Activated T-cell treated with anti-CD3 and anti-CD28 coated beads, Interleukin-2, amount 50 U/mL, for 72 hours (primary cell): ENCODE measurements at regions not wholly inside any gene's neighbourhood (a gene's known extent, or its start where the extent isn't known, plus 50 kb on each side); places are given as distances from the start of the nearest gene placed in this dataset.

ENCODE experiments used
- ATAC-seq, 2 donors: fragments of 150-1000 bp; cut with Tn5 transposase; replicated peaks in 1 of 2; 2 replicates each; pipeline ENCODE4 v1.10.0; 2021; ENCODE audit warnings: moderate library complexity in 2 of 2, mild to moderate bottlenecking in 1 of 2
- DNase-seq, 2 donors: peaks; one replicate each; pipeline ENCODE4 v3.0.0; 2021 to 2022; ENCODE audit warnings: mixed read lengths in 1 of 2
- H3K27ac Mint-ChIP-seq: one replicate; pipeline ENCODE4 v1.8.0; 2022; ENCODE audit warnings: mild to moderate bottlenecking, moderate library complexity, mixed read lengths
- H3K27me3 Mint-ChIP-seq: one replicate; pipeline ENCODE4 v1.8.0; 2022; ENCODE audit warnings: low read depth, mixed read lengths
- H3K36me3 Mint-ChIP-seq, 2 donors: one replicate each; pipeline ENCODE4 v1.8.0; 2022; ENCODE audit warnings: mixed read lengths in 2 of 2, mild to moderate bottlenecking in 1 of 2; ENCODE audit not compliant: insufficient read depth in 2 of 2
- H3K4me1 Mint-ChIP-seq: one replicate; pipeline ENCODE4 v1.8.0; 2022; ENCODE audit warnings: low read depth, mixed read lengths
- H3K4me3 Mint-ChIP-seq, 2 donors: one replicate each; pipeline ENCODE4 v1.8.0; 2022; ENCODE audit warnings: mild to moderate bottlenecking in 2 of 2, mixed read lengths in 2 of 2, moderate library complexity in 2 of 2
- H3K9me3 Mint-ChIP-seq, 2 donors: one replicate each; pipeline ENCODE4 v1.8.0; 2022; ENCODE audit warnings: mixed read lengths in 2 of 2

DNA sequence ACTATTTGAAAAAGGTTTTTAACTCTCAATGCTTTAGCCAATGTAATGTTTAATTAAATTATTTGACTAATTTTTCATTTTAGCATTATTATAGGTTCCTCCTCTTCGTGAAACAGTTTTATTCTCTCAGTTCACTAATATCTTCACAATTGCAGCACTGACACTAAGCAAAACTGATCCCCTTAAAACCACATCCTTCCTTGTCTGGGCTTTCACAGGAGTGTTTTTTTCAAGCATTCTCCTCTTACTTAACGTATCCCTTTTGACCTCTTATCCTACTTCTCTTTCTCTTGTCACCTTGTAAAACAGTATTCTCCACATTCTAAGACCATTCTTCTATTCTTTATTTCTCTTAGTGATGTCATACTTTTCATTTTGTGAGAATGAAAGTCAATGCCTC, 112.8 kb downstream of the DSC3 start:
- no peak overlapping the region for H3K4me3 Mint-ChIP-seq
- DNase-seq = no peak
- ATAC-seq = no peak
- H3K4me1 Mint-ChIP-seq = no peaks in the 10 kb centered on the region
- no peaks in the 10 kb centered on the region for H3K36me3 Mint-ChIP-seq
- no peaks in the 10 kb centered on the region for H3K27me3 Mint-ChIP-seq
- H3K27ac Mint-ChIP-seq = no peak overlapping the region
- peaks cover 1 to 6% of the 10 kb centered on the region in 2 donors for H3K9me3 Mint-ChIP-seq

DNA sequence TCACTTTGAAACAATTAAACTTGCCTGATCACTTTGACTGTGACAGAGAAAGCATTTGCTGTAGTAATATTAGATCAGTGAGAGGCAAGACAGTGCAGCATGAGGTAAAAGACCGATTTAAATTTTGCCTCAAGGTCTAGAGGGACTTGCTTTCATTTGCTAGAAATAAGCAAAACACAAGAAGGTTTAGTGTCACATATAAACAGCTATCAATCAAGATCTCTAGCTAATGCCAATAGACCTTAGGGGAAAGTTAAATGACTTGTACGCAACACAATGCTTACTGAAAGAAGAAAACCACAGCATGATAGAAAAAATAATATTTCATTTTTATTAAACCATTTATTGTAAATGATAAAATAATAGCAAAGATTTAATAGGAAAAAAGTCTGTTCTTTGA, 113.5 kb downstream of the DSC3 start:
- ATAC-seq = no peak
- H3K9me3 Mint-ChIP-seq = peaks cover 7 to 12% of the 10 kb centered on the region in 2 donors

DNA sequence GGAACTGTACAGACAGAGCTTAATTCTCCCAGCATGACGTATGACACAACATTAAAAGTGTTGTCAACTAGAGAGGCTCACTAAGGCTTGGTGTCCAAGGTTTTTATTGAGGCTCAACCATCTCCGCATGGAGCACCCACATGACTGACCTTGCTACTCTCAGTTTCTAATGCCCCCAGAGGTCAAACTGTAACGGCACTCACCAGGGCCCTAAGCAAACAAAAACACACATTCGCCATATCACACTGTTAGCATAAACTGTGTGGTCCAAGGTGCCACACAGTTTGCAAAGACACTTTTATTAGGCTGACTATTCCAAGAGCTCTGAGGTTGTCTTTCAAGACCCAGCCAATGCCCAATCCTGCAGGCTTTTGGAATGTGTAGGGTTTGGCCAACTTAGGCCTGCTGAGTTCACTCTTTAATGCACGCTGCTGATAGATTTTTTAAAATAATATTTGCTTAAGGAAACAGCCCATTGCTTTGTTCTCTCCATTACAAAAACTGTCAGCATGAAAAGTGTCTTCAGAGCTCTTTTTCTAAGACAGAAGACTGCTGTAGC, 114.9 kb downstream of the DSC3 start:
- no peaks in the 10 kb centered on the region for H3K27me3 Mint-ChIP-seq
- no peak for ATAC-seq
- no peak for DNase-seq
- no peak overlapping the region for H3K4me3 Mint-ChIP-seq
- H3K4me1 Mint-ChIP-seq = no peaks in the 10 kb centered on the region
- no peaks in the 10 kb centered on the region for H3K36me3 Mint-ChIP-seq
- no peak overlapping the region for H3K27ac Mint-ChIP-seq
- peaks cover 7 to 12% of the 10 kb centered on the region in 2 donors for H3K9me3 Mint-ChIP-seq

More for the DNA sequence above, 113.5 kb downstream of the DSC3 start:
- Mint-ChIP-seq H3K27me3 (no peaks in the 10 kb centered on the region), H3K4me1 (no peaks in the 10 kb centered on the region), H3K36me3 (no peaks in the 10 kb centered on the region), H3K4me3 (no peak overlapping the region), H3K27ac (no peak overlapping the region)
- no peak for DNase-seq

DNA sequence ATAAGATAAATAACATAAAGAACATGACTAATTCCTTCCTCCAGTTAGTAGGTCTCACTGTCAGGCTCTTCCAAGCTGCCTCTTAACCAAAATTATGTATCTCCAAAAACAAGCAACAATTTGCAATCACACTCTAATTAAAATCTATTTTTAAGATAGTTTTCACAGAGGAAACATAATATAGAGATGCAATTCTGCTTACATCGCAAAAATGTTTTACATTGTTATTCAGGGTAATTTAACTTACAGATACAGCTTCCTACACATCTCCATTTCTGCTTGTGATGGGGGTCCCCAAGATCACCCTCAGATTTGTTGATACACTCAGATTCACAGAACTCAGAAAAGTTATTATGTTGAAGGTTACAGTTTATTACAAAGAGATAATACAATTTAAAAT, 115.5 kb downstream of the DSC3 start:
- Mint-ChIP-seq H3K27ac (no peak overlapping the region), H3K4me1 (no peaks in the 10 kb centered on the region), H3K36me3 (no peaks in the 10 kb centered on the region), H3K9me3 (peaks cover 7 to 12% of the 10 kb centered on the region in 2 donors), H3K27me3 (no peaks in the 10 kb centered on the region), H3K4me3 (no peak overlapping the region)
- ATAC-seq (no peak), DNase-seq (no peak)

DNA sequence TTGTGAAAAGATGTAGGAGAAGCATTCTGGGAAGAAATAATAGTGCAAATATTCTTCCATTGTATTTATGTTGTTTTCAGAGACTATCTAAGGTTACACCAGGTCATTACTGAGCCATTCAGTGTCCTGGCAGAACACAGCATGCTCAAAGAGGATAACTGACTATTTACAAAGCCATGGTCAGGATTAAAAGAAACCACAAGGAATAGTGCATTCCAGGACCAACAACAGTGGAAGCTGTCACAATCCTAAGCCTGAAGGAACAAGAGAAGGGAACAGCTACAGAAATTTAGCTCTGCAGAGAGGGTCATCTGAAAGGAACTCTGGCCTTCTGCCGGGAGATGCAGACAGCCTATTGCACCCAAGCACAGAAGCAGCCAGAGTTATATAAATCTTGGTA, 116.7 kb downstream of the DSC3 start:
- Mint-ChIP-seq H3K36me3 (no peaks in the 10 kb centered on the region), H3K27me3 (no peaks in the 10 kb centered on the region), H3K4me3 (no peak overlapping the region), H3K9me3 (peaks cover 8 to 10% of the 10 kb centered on the region in 2 donors), H3K27ac (no peak overlapping the region), H3K4me1 (no peaks in the 10 kb centered on the region)
- DNase-seq = no peak
- no peak for ATAC-seq

DNA sequence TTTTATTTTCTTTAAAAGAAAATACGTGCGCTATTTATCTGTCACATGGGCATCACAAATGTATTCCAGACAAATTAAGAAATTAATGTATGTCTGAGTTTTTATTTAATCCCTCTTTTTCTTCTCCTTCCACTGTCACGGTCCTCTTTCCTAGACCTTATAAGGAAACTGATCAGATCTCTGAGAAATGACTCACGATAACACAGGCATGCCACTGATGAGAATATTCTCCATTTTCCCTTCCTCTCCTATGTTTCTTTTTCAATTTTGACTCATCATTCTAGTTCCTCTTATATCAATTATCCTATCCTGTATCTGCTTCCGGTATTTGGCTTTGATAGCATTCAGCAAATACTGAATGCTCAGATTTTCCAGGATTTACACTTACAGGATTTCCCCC, 121.8 kb downstream of the DSC3 start:
- no peak overlapping the region for H3K4me3 Mint-ChIP-seq
- no peaks in the 10 kb centered on the region for H3K27me3 Mint-ChIP-seq
- DNase-seq (no peak), ATAC-seq (no peak)
- H3K9me3 Mint-ChIP-seq = peaks cover 8% of the 10 kb centered on the region in 2 donors
- no peaks in the 10 kb centered on the region for H3K4me1 Mint-ChIP-seq
- no peaks in the 10 kb centered on the region for H3K36me3 Mint-ChIP-seq
- no peak overlapping the region for H3K27ac Mint-ChIP-seq

DNA sequence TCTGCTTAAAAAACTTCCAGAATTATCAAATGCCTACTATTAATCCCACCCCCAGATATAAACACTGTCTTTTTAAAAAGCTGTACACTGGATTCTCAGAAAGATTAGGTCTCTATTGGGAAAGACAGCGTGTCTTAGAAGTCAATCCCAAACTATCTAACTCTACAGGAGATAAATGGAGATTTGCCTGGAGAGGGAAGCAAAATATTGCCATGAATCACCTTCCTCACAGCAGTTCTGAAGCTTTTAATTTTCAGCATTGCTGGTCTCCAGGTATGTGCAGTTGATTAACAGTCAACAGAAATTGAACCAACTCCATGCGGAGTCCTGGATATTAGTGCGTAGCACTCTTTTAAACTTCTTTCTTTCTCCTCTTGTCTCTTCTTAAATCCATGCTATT, 122.2 kb downstream of the DSC3 start:
- Mint-ChIP-seq H3K36me3 (no peaks in the 10 kb centered on the region), H3K4me1 (no peaks in the 10 kb centered on the region), H3K27ac (no peak overlapping the region), H3K4me3 (no peak overlapping the region), H3K27me3 (no peaks in the 10 kb centered on the region), H3K9me3 (peaks cover 8% of the 10 kb centered on the region in 2 donors)
- ATAC-seq = no peak
- no peak for DNase-seq

DNA sequence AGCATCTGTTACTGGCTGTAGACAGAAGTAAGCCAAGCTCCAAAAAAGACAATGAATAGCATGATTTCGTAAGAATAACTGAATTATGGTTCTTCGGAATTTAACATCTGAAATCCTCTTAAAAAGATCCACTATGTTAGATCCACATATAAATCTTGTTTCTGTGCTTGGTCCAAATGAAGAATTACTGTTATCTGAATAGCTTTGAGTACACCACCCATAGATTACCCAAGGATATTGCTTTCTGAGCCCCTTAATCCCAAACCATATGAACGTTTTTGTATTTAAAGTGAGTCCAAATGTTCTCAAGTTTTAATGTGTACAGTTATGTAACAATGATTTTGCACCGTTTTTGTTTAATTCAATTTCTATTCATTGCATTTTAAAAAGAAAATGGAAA, 124.9 kb downstream of the DSC3 start:
- DNase-seq = no peak
- Mint-ChIP-seq H3K27ac (no peak overlapping the region), H3K27me3 (no peaks in the 10 kb centered on the region), H3K4me3 (no peak overlapping the region), H3K4me1 (no peaks in the 10 kb centered on the region), H3K9me3 (peaks cover 1 to 2% of the 10 kb centered on the region in 2 donors), H3K36me3 (no peaks in the 10 kb centered on the region)
- ATAC-seq = no peak

DNA sequence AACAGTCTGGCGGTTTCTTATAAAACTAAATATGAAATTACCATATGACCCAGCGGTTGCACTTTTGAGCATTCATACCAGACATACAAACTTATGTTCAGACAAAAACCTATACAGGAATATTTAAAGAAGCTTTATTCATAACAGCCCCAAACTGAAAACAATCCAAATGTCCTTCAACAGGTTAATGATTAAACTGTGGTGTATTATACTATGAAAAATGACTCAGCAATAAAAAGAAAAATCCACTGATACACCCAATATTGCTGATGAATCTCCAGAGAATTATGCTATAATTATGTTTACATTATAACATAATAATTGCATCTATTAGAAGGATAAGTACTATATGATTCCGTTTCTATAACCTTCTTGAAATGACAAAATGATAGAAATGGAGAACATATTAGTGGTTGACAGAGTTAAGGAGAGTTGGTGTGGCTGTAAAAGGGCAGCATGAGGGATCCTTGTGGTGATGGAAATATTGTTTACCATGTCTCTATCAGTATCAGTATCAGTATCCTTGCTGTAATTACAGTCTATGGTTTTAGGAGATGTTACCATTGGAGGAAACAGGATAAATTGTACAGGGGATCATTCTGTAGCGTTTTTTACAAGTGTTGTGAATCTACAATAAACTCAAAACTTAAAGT, 127.1 kb downstream of the DSC3 start:
- no peak overlapping the region for H3K4me3 Mint-ChIP-seq

DNA sequence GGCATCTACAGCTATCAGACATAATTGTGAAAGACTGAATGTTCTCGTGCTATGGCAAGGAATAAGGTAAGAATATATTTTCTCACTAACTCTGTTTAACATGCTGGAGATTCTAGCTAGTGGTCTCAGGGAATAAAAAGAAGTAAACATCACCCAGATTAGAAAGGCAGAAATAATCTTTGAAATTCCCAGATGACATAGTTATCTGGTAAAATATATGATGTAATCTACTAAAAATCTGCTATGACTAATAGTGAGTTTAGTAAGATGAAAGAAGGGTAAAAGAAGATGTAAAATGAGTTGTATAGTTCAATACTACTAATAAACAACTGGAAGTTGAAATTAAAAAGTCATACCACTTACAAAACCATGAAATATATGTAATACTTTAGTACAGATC, 134.2 kb downstream of the DSC3 start:
- Mint-ChIP-seq H3K27me3 (no peaks in the 10 kb centered on the region), H3K27ac (no peak overlapping the region), H3K4me1 (no peaks in the 10 kb centered on the region), H3K4me3 (no peak overlapping the region), H3K9me3 (peaks cover 1 to 2% of the 10 kb centered on the region in 2 donors), H3K36me3 (no peaks in the 10 kb centered on the region)
- DNase-seq = no peak
- ATAC-seq = no peak

More for the DNA sequence above, 127.1 kb downstream of the DSC3 start:
- Mint-ChIP-seq H3K4me1 (no peaks in the 10 kb centered on the region), H3K36me3 (no peaks in the 10 kb centered on the region), H3K9me3 (peaks cover under 1 to 2% of the 10 kb centered on the region in 2 donors), H3K27ac (no peak overlapping the region), H3K27me3 (no peaks in the 10 kb centered on the region)
- ATAC-seq (no peak), DNase-seq (no peak)

DNA sequence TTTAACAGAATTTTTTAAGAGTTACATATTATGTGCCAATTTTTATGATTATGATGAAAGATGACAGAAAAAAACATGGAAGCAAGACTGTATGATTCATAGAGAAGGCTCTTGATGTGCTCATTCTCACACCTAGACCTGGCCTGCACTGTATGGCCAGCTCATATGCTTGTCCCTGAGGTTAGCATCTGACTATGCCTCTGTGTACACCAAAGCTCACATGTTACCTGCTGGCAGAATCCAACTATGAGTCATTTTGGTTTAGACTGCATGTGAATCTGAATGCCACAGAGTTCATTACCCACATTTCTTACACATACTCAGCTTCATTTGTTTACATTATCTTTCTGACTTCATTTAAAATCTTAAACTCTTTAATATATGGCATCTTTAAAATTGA, 139.0 kb downstream of the DSC3 start:
- peak in 1 of 2 donors; percentile 42 for ATAC-seq
- H3K27ac Mint-ChIP-seq = no peak overlapping the region
- H3K27me3 Mint-ChIP-seq = no peaks in the 10 kb centered on the region

DNA sequence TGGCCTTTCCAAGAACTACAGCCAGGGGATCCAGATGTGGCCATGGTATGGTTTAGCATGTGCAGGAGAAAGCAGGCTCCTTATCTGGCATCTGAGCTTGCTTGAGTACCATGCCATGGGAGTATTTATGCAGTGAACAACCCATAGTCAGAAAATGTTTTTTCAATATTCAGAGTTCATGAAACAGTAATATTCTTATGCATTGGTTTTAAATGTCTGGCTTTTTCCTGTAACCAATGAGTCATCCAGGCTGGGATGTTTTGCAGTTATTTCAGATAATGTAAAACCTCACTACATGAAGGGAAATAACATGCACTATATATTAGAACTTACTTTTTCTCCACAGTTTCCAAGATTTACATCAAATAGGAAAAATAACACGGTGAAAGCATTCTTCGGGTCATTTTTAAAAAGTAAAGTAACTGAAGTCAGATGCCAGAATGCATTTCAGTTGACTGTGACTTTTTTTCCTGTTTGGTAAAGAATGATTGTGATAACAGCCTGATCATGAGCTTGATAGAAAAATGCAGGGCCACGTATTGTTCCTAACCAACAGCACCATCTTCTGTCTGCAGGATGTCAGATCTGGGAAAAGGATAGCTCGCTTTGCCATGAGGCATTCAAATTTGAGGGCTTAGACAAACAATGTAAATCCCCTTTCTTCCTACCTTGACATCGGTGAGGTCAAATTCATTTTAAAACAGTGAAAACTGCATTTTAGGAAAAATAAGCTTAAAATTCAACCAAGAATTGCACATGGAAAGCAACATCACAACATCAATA, 152.8 kb downstream of the DSC3 start:
- Mint-ChIP-seq H3K4me3 (no peak overlapping the region), H3K27me3 (no peaks in the 10 kb centered on the region), H3K36me3 (no peaks in the 10 kb centered on the region), H3K4me1 (no peaks in the 10 kb centered on the region), H3K9me3 (peaks cover 0 to 1% of the 10 kb centered on the region in 2 donors), H3K27ac (no peak overlapping the region)
- DNase-seq = no peak
- no peak for ATAC-seq

More for the DNA sequence above, 139.0 kb downstream of the DSC3 start:
- Mint-ChIP-seq H3K4me1 (no peaks in the 10 kb centered on the region), H3K9me3 (peaks cover 0 to 4% of the 10 kb centered on the region in 2 donors), H3K4me3 (no peak overlapping the region), H3K36me3 (no peaks in the 10 kb centered on the region)
- no peak for DNase-seq

DNA sequence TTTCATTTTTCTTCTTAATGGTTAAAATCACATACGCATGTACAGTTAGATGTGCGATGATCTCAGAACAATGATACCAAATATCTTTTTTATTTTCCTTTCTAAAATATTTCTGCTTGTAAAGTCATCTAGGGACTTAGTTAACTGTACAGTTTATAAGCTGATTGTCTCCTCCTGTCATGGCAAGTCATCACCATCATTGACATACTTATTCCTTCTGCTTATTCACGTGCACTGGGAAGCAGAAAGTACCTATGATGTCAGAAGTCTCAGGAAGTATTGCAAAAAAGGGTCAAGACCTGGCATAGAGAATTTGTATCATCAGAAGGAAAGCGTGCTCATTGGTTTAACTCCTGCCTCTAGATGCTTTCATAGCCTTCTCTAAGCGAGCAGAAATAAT, 154.2 kb downstream of the DSC3 start:
- ATAC-seq (no peak), DNase-seq (no peak)
- Mint-ChIP-seq H3K36me3 (no peaks in the 10 kb centered on the region), H3K4me3 (no peak overlapping the region), H3K9me3 (peaks cover 0 to 1% of the 10 kb centered on the region in 2 donors), H3K27ac (no peak overlapping the region), H3K27me3 (no peaks in the 10 kb centered on the region), H3K4me1 (no peaks in the 10 kb centered on the region)
